ENCODE measurements at regions not wholly inside any gene's neighbourhood (a gene's known extent, or its start where the extent isn't known, plus 50 kb on each side); places are given as distances from the start of the nearest gene placed in this dataset.

DNA sequence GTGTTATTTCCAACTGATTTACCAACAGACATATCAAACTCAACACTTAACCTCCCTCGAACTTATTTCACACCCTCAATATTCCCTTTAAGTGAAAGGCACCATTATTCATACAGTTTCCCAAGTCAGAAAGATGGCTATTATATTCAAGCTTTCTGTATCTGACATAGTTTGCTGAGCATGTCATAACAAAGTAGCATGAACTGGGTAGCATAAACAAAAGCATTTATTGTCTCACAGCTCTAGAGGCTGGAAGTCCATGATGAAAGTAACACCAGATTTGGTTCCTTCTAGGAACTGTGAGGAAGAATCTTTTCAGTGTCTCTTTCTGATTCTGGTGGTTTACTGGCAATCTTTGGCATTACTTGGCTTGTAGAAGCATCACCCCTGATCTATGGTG, 1388.6 kb downstream of the TECRL start:
- Mint-ChIP-seq H3K4me3 (no peak overlapping the region), H3K36me3 (no peaks in the 10 kb centered on the region), H3K4me1 (no peaks in the 10 kb centered on the region), H3K27ac (no peak overlapping the region), H3K9me3 (peaks cover 0 to 6% (median 4%) of the 10 kb centered on the region in 7 donors), H3K27me3 (no peaks in the 10 kb centered on the region)
- DNase-seq, result no peak
- no peak for ATAC-seq (ENCODE audit: low read depth in 2 of 2)

- no peaks in the 10 kb centered on the region for H3K36me3 Mint-ChIP-seq
- DNase-seq (no peak), ATAC-seq (ENCODE audit: low read depth in 2 of 2) (no peak)
- H3K4me1 Mint-ChIP-seq, result no peaks in the 10 kb centered on the region
- no peak overlapping the region for H3K27ac Mint-ChIP-seq
- peaks cover 2 to 10% (median 4%) of the 10 kb centered on the region in 7 donors for H3K9me3 Mint-ChIP-seq
- H3K27me3 Mint-ChIP-seq, result no peaks in the 10 kb centered on the region
- no peak overlapping the region for H3K4me3 Mint-ChIP-seq
These were observed 1392.0 kb downstream of the TECRL start for GRCh38 chr4:63017300-63017699.

- H3K9me3 Mint-ChIP-seq, result peaks cover 0 to 11% (median 3%) of the 10 kb centered on the region in 7 donors
- no peaks in the 10 kb centered on the region for H3K4me1 Mint-ChIP-seq
- DNase-seq, result no peak
- H3K4me3 Mint-ChIP-seq, result no peak overlapping the region
- H3K27ac Mint-ChIP-seq, result no peak overlapping the region
- ATAC-seq (ENCODE audit: low read depth in 2 of 2), result no peak
- no peaks in the 10 kb centered on the region for H3K27me3 Mint-ChIP-seq
- no peaks in the 10 kb centered on the region for H3K36me3 Mint-ChIP-seq
These were observed 1438.4 kb downstream of the TECRL start for GRCh38 chr4:62970846-62971245.

GRCh38 chr4:62960415-62960814, 1448.8 kb downstream of the TECRL start:
- Mint-ChIP-seq H3K4me1 (no peaks in the 10 kb centered on the region), H3K27me3 (no peaks in the 10 kb centered on the region), H3K36me3 (no peaks in the 10 kb centered on the region), H3K9me3 (peaks cover 0 to 5% (median 3%) of the 10 kb centered on the region in 7 donors), H3K27ac (no peak overlapping the region), H3K4me3 (no peak overlapping the region)
- ATAC-seq (ENCODE audit: low read depth in 2 of 2) (no peak), DNase-seq (no peak)

DNA sequence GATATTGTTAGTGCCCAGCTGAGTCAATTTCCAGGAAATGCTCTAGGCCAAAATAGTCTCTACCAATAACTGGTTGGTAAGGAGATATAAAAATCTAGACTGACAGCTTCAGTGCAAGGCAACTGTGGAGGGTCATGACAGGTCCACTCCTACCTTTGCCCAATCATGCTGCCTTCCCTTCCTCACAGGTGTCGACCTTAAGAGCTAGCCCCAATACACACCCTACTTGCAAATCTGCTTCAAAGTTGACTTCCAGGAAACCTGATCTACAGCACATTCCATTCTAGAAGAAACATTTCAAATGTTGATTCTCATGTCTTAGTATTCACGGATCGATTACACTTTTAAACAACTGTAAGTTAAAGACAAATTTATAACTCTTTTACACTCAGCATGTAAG, 1455.5 kb downstream of the TECRL start:
- Mint-ChIP-seq H3K4me1 (no peaks in the 10 kb centered on the region), H3K4me3 (no peak overlapping the region), H3K9me3 (peaks cover 0 to 5% (median 0%) of the 10 kb centered on the region in 7 donors), H3K27ac (no peak overlapping the region), H3K36me3 (no peaks in the 10 kb centered on the region), H3K27me3 (no peaks in the 10 kb centered on the region)
- no peak for DNase-seq
- no peak for ATAC-seq (ENCODE audit: low read depth in 2 of 2)

DNA sequence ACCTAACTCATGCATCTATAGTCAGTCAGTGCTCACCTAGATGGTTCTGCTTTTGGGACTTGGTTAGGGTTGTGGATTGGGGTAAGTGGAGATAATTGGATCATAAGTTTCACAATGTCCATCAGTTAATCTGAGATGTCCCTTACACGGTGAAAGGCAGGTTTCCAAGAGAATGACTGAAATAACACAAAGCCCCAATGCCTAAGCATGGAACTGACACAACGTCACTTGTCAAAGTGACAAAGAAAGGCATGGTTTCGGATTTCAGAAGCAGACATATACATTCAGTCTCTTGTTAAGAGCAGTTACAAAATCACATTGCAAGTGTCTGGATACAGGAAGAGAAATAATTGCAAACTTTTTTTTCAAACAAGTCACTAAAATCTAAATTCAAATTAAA, 1456.9 kb downstream of the TECRL start:
- Mint-ChIP-seq H3K4me3 (no peak overlapping the region), H3K27me3 (no peaks in the 10 kb centered on the region), H3K36me3 (no peaks in the 10 kb centered on the region)

GRCh38 chr4:62948108-62948507, 1461.1 kb downstream of the TECRL start:
- Mint-ChIP-seq H3K9me3 (peaks cover 0 to 4% (median 0%) of the 10 kb centered on the region in 7 donors), H3K27me3 (no peaks in the 10 kb centered on the region), H3K4me1 (no peaks in the 10 kb centered on the region), H3K4me3 (no peak overlapping the region), H3K36me3 (no peaks in the 10 kb centered on the region), H3K27ac (no peak overlapping the region)
- ATAC-seq (ENCODE audit: low read depth in 2 of 2), result no peak
- no peak for DNase-seq

More for the DNA sequence above, 1456.9 kb downstream of the TECRL start:
- Mint-ChIP-seq H3K4me1 (no peaks in the 10 kb centered on the region), H3K27ac (no peak overlapping the region), H3K9me3 (peaks cover 0 to 5% (median 0%) of the 10 kb centered on the region in 7 donors)
- no peak for ATAC-seq (ENCODE audit: low read depth in 2 of 2)
- no peak for DNase-seq

DNA sequence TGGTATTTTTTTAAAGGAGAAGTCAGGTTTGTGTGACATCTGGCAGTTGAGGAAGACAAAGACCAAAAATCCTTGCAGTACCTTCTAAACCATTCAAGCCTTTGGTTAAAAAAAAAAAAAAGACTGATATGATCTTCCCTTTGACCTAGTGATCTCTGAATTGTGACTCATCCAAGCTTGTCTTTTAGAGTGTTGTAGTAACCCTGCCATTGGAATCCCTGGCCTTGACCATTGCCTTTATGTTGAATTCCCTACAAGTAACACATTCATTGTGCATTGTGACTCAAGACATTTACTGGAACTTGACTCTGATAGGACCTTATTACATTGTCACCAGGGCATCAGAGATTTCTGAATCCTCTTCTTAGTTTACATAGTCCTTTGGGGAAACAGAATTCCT, 1469.0 kb downstream of the TECRL start:
- H3K27ac Mint-ChIP-seq, result no peak overlapping the region
- H3K27me3 Mint-ChIP-seq, result no peaks in the 10 kb centered on the region
- ATAC-seq (ENCODE audit: low read depth in 2 of 2), result no peak
- no peaks in the 10 kb centered on the region for H3K36me3 Mint-ChIP-seq
- no peak overlapping the region for H3K4me3 Mint-ChIP-seq
- H3K4me1 Mint-ChIP-seq, result no peaks in the 10 kb centered on the region
- no peak for DNase-seq
- H3K9me3 Mint-ChIP-seq, result peaks cover 0 to 26% (median 1%) of the 10 kb centered on the region in 7 donors

GRCh38 chr4:62930884-62931283, 1478.4 kb downstream of the TECRL start:
- H3K27me3 Mint-ChIP-seq, result no peaks in the 10 kb centered on the region
- H3K9me3 Mint-ChIP-seq, result peaks cover 0 to 13% (median 2%) of the 10 kb centered on the region in 7 donors
- no peaks in the 10 kb centered on the region for H3K36me3 Mint-ChIP-seq
- H3K4me3 Mint-ChIP-seq, result no peak overlapping the region
- DNase-seq (no peak), ATAC-seq (ENCODE audit: low read depth in 2 of 2) (no peak)
- no peaks in the 10 kb centered on the region for H3K4me1 Mint-ChIP-seq
- no peak overlapping the region for H3K27ac Mint-ChIP-seq

- no peak for ATAC-seq (ENCODE audit: low read depth in 2 of 2)
- Mint-ChIP-seq H3K9me3 (peaks cover 0 to 4% (median 3%) of the 10 kb centered on the region in 7 donors), H3K4me3 (no peak overlapping the region)
These were observed 1480.8 kb downstream of the TECRL start for GRCh38 chr4:62928483-62928882.

GRCh38 chr4:62927574-62927973, 1481.7 kb downstream of the TECRL start:
- Mint-ChIP-seq H3K4me1 (no peaks in the 10 kb centered on the region), H3K27ac (no peak overlapping the region), H3K27me3 (no peaks in the 10 kb centered on the region), H3K9me3 (peaks cover 0 to 4% (median 3%) of the 10 kb centered on the region in 7 donors), H3K4me3 (no peak overlapping the region), H3K36me3 (no peaks in the 10 kb centered on the region)
- ATAC-seq (ENCODE audit: low read depth in 2 of 2) (no peak), DNase-seq (no peak)

More at GRCh38 chr4:62928483-62928882, 1480.8 kb downstream of the TECRL start:
- H3K4me1 Mint-ChIP-seq, result no peaks in the 10 kb centered on the region
- no peak for DNase-seq
- no peak overlapping the region for H3K27ac Mint-ChIP-seq
- no peaks in the 10 kb centered on the region for H3K36me3 Mint-ChIP-seq
- H3K27me3 Mint-ChIP-seq, result no peaks in the 10 kb centered on the region

GRCh38 chr4:62923783-62924182, 1485.5 kb downstream of the TECRL start:
- Mint-ChIP-seq H3K27me3 (no peaks in the 10 kb centered on the region), H3K36me3 (no peaks in the 10 kb centered on the region), H3K4me1 (no peaks in the 10 kb centered on the region), H3K27ac (no peak overlapping the region), H3K9me3 (peaks cover 0 to 4% (median 0%) of the 10 kb centered on the region in 7 donors), H3K4me3 (no peak overlapping the region)
- DNase-seq, result no peak
- no peak for ATAC-seq (ENCODE audit: low read depth in 2 of 2)

DNA sequence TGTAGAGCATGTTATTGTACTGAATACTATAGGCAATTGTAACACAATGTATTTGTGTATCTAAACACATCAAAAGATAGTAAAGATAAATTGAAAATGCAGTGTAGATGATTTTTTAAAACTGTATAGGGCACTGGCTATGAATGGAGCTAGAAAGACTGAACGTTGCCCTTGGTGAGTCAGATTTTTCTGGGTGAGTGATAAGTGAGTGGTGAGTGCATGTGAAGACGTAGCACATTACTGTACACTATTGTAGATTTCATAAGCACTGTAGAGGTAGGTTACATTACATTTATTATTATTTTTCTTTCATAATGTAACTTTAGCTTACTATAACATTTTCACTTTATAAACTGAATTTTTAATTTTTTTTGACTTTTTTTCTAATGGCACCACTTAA, 1491.6 kb downstream of the TECRL start:
- H3K4me3 Mint-ChIP-seq, result no peak overlapping the region
- no peaks in the 10 kb centered on the region for H3K27me3 Mint-ChIP-seq
- no peaks in the 10 kb centered on the region for H3K36me3 Mint-ChIP-seq
- H3K27ac Mint-ChIP-seq, result no peak overlapping the region
- H3K4me1 Mint-ChIP-seq, result no peaks in the 10 kb centered on the region
- no peak for DNase-seq
- no peak for ATAC-seq (ENCODE audit: low read depth in 2 of 2)
- H3K9me3 Mint-ChIP-seq, result peaks cover 0 to 5% (median 0%) of the 10 kb centered on the region in 7 donors

GRCh38 chr4:62914758-62915157, 1494.5 kb downstream of the TECRL start:
- peaks cover 0 to 9% (median 2%) of the 10 kb centered on the region in 7 donors for H3K9me3 Mint-ChIP-seq
- no peaks in the 10 kb centered on the region for H3K36me3 Mint-ChIP-seq
- H3K27me3 Mint-ChIP-seq, result no peaks in the 10 kb centered on the region
- H3K27ac Mint-ChIP-seq, result no peak overlapping the region
- ATAC-seq (ENCODE audit: low read depth in 2 of 2) (no peak), DNase-seq (no peak)
- H3K4me1 Mint-ChIP-seq, result no peaks in the 10 kb centered on the region
- no peak overlapping the region for H3K4me3 Mint-ChIP-seq

DNA sequence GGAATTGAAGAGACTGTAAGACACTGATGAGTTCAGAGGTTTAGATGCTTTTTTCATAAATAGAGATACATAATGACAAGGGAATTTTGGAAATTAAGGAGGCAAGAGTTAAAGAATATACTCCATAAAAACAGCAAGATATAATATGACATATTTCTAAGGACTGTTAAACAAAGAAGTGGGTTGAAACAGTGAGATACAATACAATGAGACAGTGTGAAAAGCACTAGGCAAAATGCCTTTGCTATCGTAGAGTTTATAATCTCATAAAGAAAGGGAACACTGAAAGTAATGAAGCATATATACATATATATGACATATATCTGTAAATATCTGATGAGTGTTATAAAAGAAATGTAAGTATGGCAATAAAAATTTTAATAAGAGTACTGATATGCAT, 1496.2 kb downstream of the TECRL start:
- Mint-ChIP-seq H3K27me3 (no peaks in the 10 kb centered on the region), H3K36me3 (no peaks in the 10 kb centered on the region), H3K27ac (no peak overlapping the region), H3K9me3 (peaks cover 0 to 9% (median 2%) of the 10 kb centered on the region in 7 donors), H3K4me1 (no peaks in the 10 kb centered on the region), H3K4me3 (no peak overlapping the region)
- ATAC-seq (ENCODE audit: low read depth in 2 of 2) (no peak), DNase-seq (no peak)
